ENCODE measurements at regions not wholly inside any gene's neighbourhood (a gene's known extent, or its start where the extent isn't known, plus 50 kb on each side); places are given as distances from the start of the nearest gene placed in this dataset.
"Not testable (repeated sequence)": the region's sequence is repeated elsewhere in the genome, so short reads cannot be mapped to it uniquely, and the experiment has no call there.

- TF ChIP-seq CTCF (conservative IDR thresholded peaks at IDR 0.05) (no peak), ZFX (IDR thresholded peaks at IDR 0.05) (no peak)
- no peak overlapping the region for H3K27ac ChIP-seq
Observed at GRCh38 chr11:10955616-10956015, 97.8 kb upstream of the ZBED5 start.

GRCh38 chr11:10954184-10954583 is 96.3 kb upstream of the ZBED5 start:
- H3K27ac ChIP-seq = no peak overlapping the region
- TF ChIP-seq CTCF (conservative IDR thresholded peaks at IDR 0.05) (no peak), ZFX (IDR thresholded peaks at IDR 0.05) (no peak)

- TF ChIP-seq ZFX (IDR thresholded peaks at IDR 0.05) (no peak), CTCF (conservative IDR thresholded peaks at IDR 0.05) (no peak)
- H3K27ac ChIP-seq = no peak overlapping the region
Observed at GRCh38 chr11:10952872-10953271, 95.0 kb upstream of the ZBED5 start.

- not testable (repeated sequence) for H3K27ac ChIP-seq
Observed at GRCh38 chr11:10947935-10948334, 90.1 kb upstream of the ZBED5 start.

- no peak overlapping the region for H3K27ac ChIP-seq
- TF ChIP-seq CTCF (conservative IDR thresholded peaks at IDR 0.05) (no peak), ZFX (IDR thresholded peaks at IDR 0.05) (no peak)
Observed at GRCh38 chr11:10946072-10946471, 88.2 kb upstream of the ZBED5 start.

- no peak overlapping the region for H3K27ac ChIP-seq
- TF ChIP-seq CTCF (conservative IDR thresholded peaks at IDR 0.05) (no peak), ZFX (IDR thresholded peaks at IDR 0.05) (no peak)
Observed at GRCh38 chr11:10945196-10945595, 87.3 kb upstream of the ZBED5 start.

- TF ChIP-seq ZFX (IDR thresholded peaks at IDR 0.05) (no peak), CTCF (conservative IDR thresholded peaks at IDR 0.05) (no peak)
- H3K27ac ChIP-seq = no peak overlapping the region
Observed at GRCh38 chr11:10943968-10944367, 86.1 kb upstream of the ZBED5 start.

- H3K27ac ChIP-seq = no peak overlapping the region
- TF ChIP-seq ZFX (IDR thresholded peaks at IDR 0.05) (no peak), CTCF (conservative IDR thresholded peaks at IDR 0.05) (no peak)
Observed at GRCh38 chr11:10942620-10943019, 84.8 kb upstream of the ZBED5 start.
